Activated naive CD4-positive, alpha-beta T cell treated with anti-CD3 and anti-CD28 coated beads, Interleukin-2, amount 50 U/mL, for 72 hours (primary cell): ENCODE measurements at regions not wholly inside any gene's neighbourhood (a gene's known extent, or its start where the extent isn't known, plus 50 kb on each side); places are given as distances from the start of the nearest gene placed in this dataset.
"Not testable (repeated sequence)": the region's sequence is repeated elsewhere in the genome, so short reads cannot be mapped to it uniquely, and the experiment has no call there.

Experiments
- ATAC-seq, 2 donors: fragments of 150-1000 bp; cut with Tn5 transposase; 2 replicates each; pipeline ENCODE4 v1.10.0; 2021; ENCODE audit warnings: mild to moderate bottlenecking in 2 of 2, moderate library complexity in 2 of 2
- DNase-seq, 2 donors: peaks; one replicate each; pipeline ENCODE4 v3.0.0; 2021 to 2022; ENCODE audit warnings: low spot score in 2 of 2
- H3K27ac Mint-ChIP-seq, 2 donors: one replicate each; pipeline ENCODE4 v1.8.0; 2022; ENCODE audit warnings: mild to moderate bottlenecking in 2 of 2, mixed read lengths in 2 of 2
- H3K36me3 Mint-ChIP-seq, 2 donors: one replicate each; pipeline ENCODE4 v1.8.0; 2022; ENCODE audit warnings: mixed read lengths in 2 of 2
- H3K9me3 Mint-ChIP-seq, 2 donors: one replicate each; pipeline ENCODE4 v1.8.0; 2022; ENCODE audit warnings: mixed read lengths in 2 of 2

GRCh38 chr6:127406722-127407121 is 52.5 kb downstream of the KIAA0408 start:
- H3K36me3 Mint-ChIP-seq, DNase-seq, H3K27ac Mint-ChIP-seq, ATAC-seq: not testable (repeated sequence)
- peaks cover 0 to 12% of the 10 kb centered on the region in 2 donors for H3K9me3 Mint-ChIP-seq

DNA sequence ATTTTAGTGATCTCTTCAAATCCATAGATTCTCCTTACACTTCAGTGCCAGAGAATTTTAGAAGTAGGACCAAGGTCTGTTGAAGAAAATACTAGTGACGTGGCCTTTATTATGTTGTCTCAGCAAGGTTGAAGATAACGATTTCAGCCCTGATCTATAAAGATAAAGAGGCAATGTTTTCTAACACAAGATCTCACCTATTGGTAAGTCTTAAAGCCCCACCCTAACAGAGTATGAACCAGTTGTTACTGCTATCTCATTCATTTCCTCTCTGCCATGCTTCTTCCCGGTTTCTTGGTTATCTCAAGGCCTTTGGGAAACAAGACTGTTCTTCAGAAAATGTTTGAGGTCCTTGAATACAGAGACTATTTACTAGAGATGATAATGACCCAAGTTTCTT is 53.1 kb downstream of the KIAA0408 start:
- Mint-ChIP-seq H3K36me3 (no peaks in the 10 kb centered on the region), H3K27ac (no peak overlapping the region), H3K9me3 (peaks cover 0 to 9% of the 10 kb centered on the region in 2 donors)
- DNase-seq (no peak), ATAC-seq (no peak)

- H3K36me3 Mint-ChIP-seq: no peaks in the 10 kb centered on the region
- ATAC-seq (no peak), DNase-seq (no peak)
- H3K27ac Mint-ChIP-seq: no peak overlapping the region
- H3K9me3 Mint-ChIP-seq: peaks cover 0 to 9% of the 10 kb centered on the region in 2 donors
These were observed 54.5 kb downstream of the KIAA0408 start for GRCh38 chr6:127404594-127405178.

GRCh38 chr6:127404133-127404532 is 55.1 kb downstream of the KIAA0408 start:
- no peaks in the 10 kb centered on the region for H3K36me3 Mint-ChIP-seq
- peak overlapping the region in 1 of 2 donors; percentile 2 for H3K27ac Mint-ChIP-seq
- ATAC-seq: no peak
- no peak for DNase-seq
- H3K9me3 Mint-ChIP-seq: peaks cover 0 to 9% of the 10 kb centered on the region in 2 donors

- no peak overlapping the region for H3K27ac Mint-ChIP-seq
- DNase-seq (no peak), ATAC-seq (peak in 1 of 2 donors; percentile 73)
- H3K9me3 Mint-ChIP-seq: peaks cover 0 to 9% of the 10 kb centered on the region in 2 donors
- H3K36me3 Mint-ChIP-seq: no peaks in the 10 kb centered on the region
These were observed 55.6 kb downstream of the KIAA0408 start for GRCh38 chr6:127403636-127404035.

DNA sequence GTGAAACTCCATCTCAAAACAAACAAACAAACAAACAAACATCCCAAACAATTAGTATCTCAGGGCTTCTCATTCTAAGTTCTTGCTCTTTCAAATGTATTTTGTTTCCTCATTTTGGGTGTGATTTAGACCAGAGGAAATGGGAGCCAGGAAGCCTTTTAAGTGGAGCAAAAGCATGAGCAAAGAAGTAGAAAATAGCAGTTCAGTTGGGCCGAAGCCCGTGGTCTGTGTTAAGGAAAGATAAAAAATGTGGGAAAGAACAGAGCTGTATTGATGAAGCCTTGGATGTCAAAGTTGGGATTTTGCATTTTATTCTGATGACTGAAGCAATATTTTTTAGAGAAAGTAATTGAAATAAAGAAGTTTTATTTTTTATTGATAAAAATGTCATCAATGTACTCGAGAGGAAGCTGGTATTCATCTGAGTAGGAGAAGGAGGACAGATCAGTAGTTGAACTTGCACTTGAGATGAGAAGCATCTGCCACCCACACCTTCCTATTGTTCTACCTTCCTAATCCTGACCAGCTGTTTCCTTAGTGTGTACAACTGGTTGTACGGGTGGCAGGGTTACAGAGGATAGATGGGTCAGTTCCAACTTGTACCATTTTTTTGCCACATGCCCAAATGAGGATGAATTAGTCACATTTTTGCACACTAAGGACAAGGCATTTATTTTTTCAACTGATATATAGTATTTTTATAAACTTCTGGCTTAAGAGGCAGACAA is 56.1 kb downstream of the KIAA0408 start:
- DNase-seq (no peak), ATAC-seq (peak in 1 of 2 donors; percentile 35)
- Mint-ChIP-seq H3K27ac (no peak overlapping the region), H3K36me3 (no peaks in the 10 kb centered on the region), H3K9me3 (peaks cover 0 to 9% of the 10 kb centered on the region in 2 donors)

DNA sequence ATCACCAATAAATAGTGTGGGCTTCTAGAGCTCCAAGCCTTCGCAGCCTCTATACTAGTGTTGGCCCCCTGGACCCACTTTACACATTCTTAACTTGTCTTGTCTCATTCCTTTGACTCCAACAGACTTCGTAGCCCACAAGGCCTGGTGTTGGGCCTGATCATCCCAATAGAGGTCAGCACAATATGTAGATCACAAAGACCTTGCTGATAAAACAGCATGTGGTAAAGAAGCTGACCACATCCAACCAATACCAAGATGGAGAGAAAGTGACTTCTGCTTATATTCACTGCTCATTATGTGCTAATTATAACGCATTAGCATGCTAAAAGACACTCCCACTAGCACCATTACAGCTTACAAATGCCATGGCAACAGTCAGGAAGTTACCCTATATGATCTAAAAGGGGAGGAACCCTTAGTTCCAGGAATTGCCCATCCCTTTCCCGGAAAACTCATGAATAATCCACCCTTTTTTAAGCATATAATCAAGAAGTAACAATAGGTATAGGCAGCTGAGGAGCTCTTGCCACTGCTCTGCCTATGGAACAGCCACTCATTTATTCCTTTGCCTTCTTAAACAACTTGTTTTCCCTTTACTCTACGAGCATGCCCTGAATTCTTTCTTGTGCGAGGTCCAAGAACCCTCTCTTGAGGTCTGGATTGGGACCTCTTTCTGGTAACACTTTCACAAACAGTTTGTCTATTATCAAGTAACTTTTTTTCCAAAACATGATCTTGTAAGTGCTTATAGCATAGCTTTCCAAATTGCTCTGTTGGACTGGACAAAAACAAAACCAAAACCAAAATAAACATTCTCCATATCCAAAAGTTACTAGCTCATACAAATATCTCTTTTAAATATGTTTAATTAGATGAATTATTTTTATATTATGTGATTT is 54.6 kb upstream of the ECHDC1 start:
- DNase-seq: no peak
- Mint-ChIP-seq H3K27ac (no peak overlapping the region), H3K36me3 (no peaks in the 10 kb centered on the region), H3K9me3 (peaks cover 0 to 8% of the 10 kb centered on the region in 2 donors)
- ATAC-seq: no peak

DNA sequence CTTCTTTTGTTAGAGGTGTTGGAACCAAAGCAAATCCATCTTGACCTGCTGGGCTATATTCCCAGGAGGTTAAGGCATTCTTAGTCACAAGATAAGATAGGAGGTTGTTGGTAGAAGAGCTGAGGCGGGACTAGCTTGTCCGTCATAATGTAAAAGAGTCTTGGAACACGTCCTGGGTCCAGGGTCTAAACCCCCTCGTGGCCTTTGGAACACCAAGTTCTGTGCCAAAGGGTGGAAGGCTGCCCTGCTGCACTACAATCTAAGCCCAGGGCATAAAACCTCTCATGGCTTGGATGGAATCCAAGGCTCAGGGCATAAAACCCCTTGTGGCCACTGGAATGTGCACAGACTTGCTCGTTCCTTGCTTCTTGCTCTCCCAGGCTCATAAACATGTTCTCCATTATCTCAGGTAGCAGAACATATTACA is 53.8 kb upstream of the ECHDC1 start:
- not testable (repeated sequence) for H3K36me3 Mint-ChIP-seq, H3K9me3 Mint-ChIP-seq, ATAC-seq, H3K27ac Mint-ChIP-seq, DNase-seq
